Fibroblast of lung (primary cell): ENCODE measurements at regions not wholly inside any gene's neighbourhood (a gene's known extent, or its start where the extent isn't known, plus 50 kb on each side); places are given as distances from the start of the nearest gene placed in this dataset.
"Not testable (repeated sequence)": the region's sequence is repeated elsewhere in the genome, so short reads cannot be mapped to it uniquely, and the experiment has no call there.

ENCODE experiments used
- EZH2 ChIP-seq: IDR thresholded peaks from 2 replicates; pipeline ENCODE4 v1.5.1; 2012; ENCODE audit warnings: low read length, control low read depth, mild to moderate bottlenecking; ENCODE audit errors: missing control alignments
- TF ChIP-seq, protein P1 (sequence below), 2 donors: IDR thresholded peaks in 1 of 2; conservative IDR thresholded peaks in 1 of 2; 1 replicate in 1 of 2; 2 replicates in 1 of 2; pipeline ENCODE4 v1.5.1; 2011 to 2012; ENCODE audit warnings: low read length in 2 of 2, control low read depth in 1 of 2, inconsistent platforms in 1 of 2, low read depth in 1 of 2, mild to moderate bottlenecking in 1 of 2

- TF ChIP-seq, protein P1, sequence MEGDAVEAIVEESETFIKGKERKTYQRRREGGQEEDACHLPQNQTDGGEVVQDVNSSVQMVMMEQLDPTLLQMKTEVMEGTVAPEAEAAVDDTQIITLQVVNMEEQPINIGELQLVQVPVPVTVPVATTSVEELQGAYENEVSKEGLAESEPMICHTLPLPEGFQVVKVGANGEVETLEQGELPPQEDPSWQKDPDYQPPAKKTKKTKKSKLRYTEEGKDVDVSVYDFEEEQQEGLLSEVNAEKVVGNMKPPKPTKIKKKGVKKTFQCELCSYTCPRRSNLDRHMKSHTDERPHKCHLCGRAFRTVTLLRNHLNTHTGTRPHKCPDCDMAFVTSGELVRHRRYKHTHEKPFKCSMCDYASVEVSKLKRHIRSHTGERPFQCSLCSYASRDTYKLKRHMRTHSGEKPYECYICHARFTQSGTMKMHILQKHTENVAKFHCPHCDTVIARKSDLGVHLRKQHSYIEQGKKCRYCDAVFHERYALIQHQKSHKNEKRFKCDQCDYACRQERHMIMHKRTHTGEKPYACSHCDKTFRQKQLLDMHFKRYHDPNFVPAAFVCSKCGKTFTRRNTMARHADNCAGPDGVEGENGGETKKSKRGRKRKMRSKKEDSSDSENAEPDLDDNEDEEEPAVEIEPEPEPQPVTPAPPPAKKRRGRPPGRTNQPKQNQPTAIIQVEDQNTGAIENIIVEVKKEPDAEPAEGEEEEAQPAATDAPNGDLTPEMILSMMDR (conservative IDR thresholded peaks at IDR 0.05 in 1 of 2, IDR thresholded peaks at IDR 0.05 in 1 of 2; ENCODE audit: low read depth in 1 of 2, low read length in 2 of 2) = not testable (repeated sequence)
- TF ChIP-seq EZH2 = not testable (repeated sequence)
Observed at GRCh38 chr20:26160916-26161315, 464.3 kb upstream of the ZNF337 start.
